IMR-90 (cell line): ENCODE measurements at regions not wholly inside any gene's neighbourhood (a gene's known extent, or its start where the extent isn't known, plus 50 kb on each side); places are given as distances from the start of the nearest gene placed in this dataset.

ENCODE experiments used
- ATAC-seq: fragments of 200-7000 bp; cut with Tn5 transposase; 2 replicates; pipeline ENCODE4 v1.9.1; 2020; ENCODE audit warnings: low read depth, mild to moderate bottlenecking, moderate library complexity
- BruUV-seq: library from RNA; stranded (reverse); fragments of 400-500 nt; replicated peaks from 2 replicates; lab custom pipeline; 2021; lab: Mats Ljungman, UMichigan
- CTCF ChIA-PET: fragments of 300-600 bp; formaldehyde crosslinking; extraction: SDS; loops from one replicate; lab custom pipeline; 2021; ENCODE audit warnings: antibody characterized with exemption; lab: Yijun Ruan, JAX
- POLR2A ChIA-PET: fragments of 300-600 bp; sonication (Branson Sonifier 250); formaldehyde crosslinking; loops from one replicate; lab custom pipeline; 2022; ENCODE audit warnings: antibody characterized with exemption; ENCODE audit not compliant: unreplicated experiment; lab: Charles Lee
- DNase-seq: peaks from one replicate; pipeline ENCODE4 v3.0.0; 2013
- H2AFZ ChIP-seq: replicated peaks from 2 replicates; pipeline ENCODE3; 2013; ENCODE audit warnings: low read length, mild to moderate bottlenecking; ENCODE audit not compliant: poor library complexity
- H2AK5ac ChIP-seq: 2 replicates; pipeline ENCODE4 v1.6.1; 2013; ENCODE audit warnings: low read depth, low read length, inconsistent platforms
- H2AK9ac ChIP-seq: replicated peaks from 2 replicates; pipeline ENCODE3; 2013; ENCODE audit warnings: mild to moderate bottlenecking, low read depth, low read length, moderate library complexity; ENCODE audit not compliant: poor library complexity
- H2BK120ac ChIP-seq: 2 replicates; pipeline ENCODE4 v1.6.1; 2013; ENCODE audit warnings: low read depth, low read length, inconsistent platforms
- H2BK15ac ChIP-seq: 3 replicates; pipeline ENCODE4 v1.6.1; 2013; ENCODE audit warnings: low read depth, low read length, inconsistent platforms
- H2BK20ac ChIP-seq: 2 replicates; pipeline ENCODE4 v1.6.1; 2013; ENCODE audit warnings: low read depth, mild to moderate bottlenecking, inconsistent platforms, low read length, moderate library complexity
- H2BK5ac ChIP-seq: 2 replicates; pipeline ENCODE4 v1.6.1; 2013; ENCODE audit warnings: mild to moderate bottlenecking, low read depth, low read length, inconsistent platforms; ENCODE audit not compliant: poor library complexity, severe bottlenecking
- H3K14ac ChIP-seq: replicated peaks from 2 replicates; pipeline ENCODE4 v1.6.1; 2013; ENCODE audit warnings: low read depth, low read length, inconsistent platforms
- H3K18ac ChIP-seq: 2 replicates; pipeline ENCODE4 v1.6.1; 2013; ENCODE audit warnings: low read depth, low read length, control low read depth
- H3K23ac ChIP-seq: 2 replicates; pipeline ENCODE4 v1.6.1; 2013; ENCODE audit warnings: low read depth, low read length, inconsistent platforms
- H3K27ac ChIP-seq: 2 replicates; pipeline ENCODE4 v1.5.1; 2013; ENCODE audit warnings: mild to moderate bottlenecking, control low read depth, low read length; ENCODE audit not compliant: insufficient read depth
- H3K27me3 ChIP-seq: 2 replicates; pipeline ENCODE4 v1.6.1; 2013; ENCODE audit warnings: low read length; ENCODE audit not compliant: control insufficient read depth, insufficient read depth
- H3K36me3 ChIP-seq: 2 replicates; pipeline ENCODE4 v1.6.1; 2013; ENCODE audit warnings: low read length, mixed read lengths; ENCODE audit not compliant: control insufficient read depth, insufficient read depth
- H3K4ac ChIP-seq: 2 replicates; pipeline ENCODE4 v1.6.1; 2013; ENCODE audit warnings: low read depth, low read length, inconsistent platforms
- H3K4me1 ChIP-seq: 2 replicates; pipeline ENCODE4 v1.6.1; 2013; ENCODE audit warnings: low read length, mixed read lengths; ENCODE audit not compliant: control insufficient read depth, insufficient read depth
- H3K4me2 ChIP-seq: 2 replicates; pipeline ENCODE4 v1.6.1; 2013; ENCODE audit warnings: low read depth, mild to moderate bottlenecking, control low read depth, low read length, moderate library complexity
- H3K4me3 ChIP-seq: 2 replicates; pipeline ENCODE4 v1.5.1; 2013; ENCODE audit warnings: low read depth, mild to moderate bottlenecking, control low read depth, low read length, moderate library complexity; ENCODE audit not compliant: insufficient read depth
- H3K56ac ChIP-seq: 2 replicates; pipeline ENCODE4 v1.6.1; 2013; ENCODE audit warnings: low read length, inconsistent platforms; ENCODE audit not compliant: insufficient read depth; ENCODE audit errors: extremely low read depth
- H3K79me1 ChIP-seq, 2 experiments: 2 replicates each; pipeline ENCODE4 v1.6.1; 2013; ENCODE audit warnings: low read length in 2 of 2, inconsistent platforms in 1 of 2, low read depth in 1 of 2
- H3K9ac ChIP-seq: 2 replicates; pipeline ENCODE4 v1.6.1; 2013; ENCODE audit warnings: low read depth, low read length, control low read depth
- H3K9me1 ChIP-seq: 2 replicates; pipeline ENCODE4 v1.6.1; 2013; ENCODE audit warnings: low read length, inconsistent platforms; ENCODE audit not compliant: insufficient read depth
- H3K9me3 ChIP-seq: 2 replicates; pipeline ENCODE4 v1.6.1; 2013; ENCODE audit warnings: low read length; ENCODE audit not compliant: control insufficient read depth, insufficient read depth
- H4K20me1 ChIP-seq: 2 replicates; pipeline ENCODE4 v1.6.1; 2013; ENCODE audit warnings: low read length, inconsistent platforms; ENCODE audit not compliant: insufficient read depth
- H4K5ac ChIP-seq: 2 replicates; pipeline ENCODE4 v1.6.1; 2013; ENCODE audit warnings: mild to moderate bottlenecking, low read depth, low read length, control low read depth
- H4K8ac ChIP-seq, 2 experiments: 2 replicates each; pipeline ENCODE4 v1.6.1; 2013; ENCODE audit warnings: low read depth in 2 of 2, low read length in 2 of 2, control low read depth in 1 of 2, inconsistent platforms in 1 of 2
- H4K91ac ChIP-seq: 2 replicates; pipeline ENCODE4 v1.6.1; 2013; ENCODE audit warnings: low read depth, low read length, inconsistent platforms; ENCODE audit not compliant: insufficient read depth
- BHLHE40 ChIP-seq: fragments of 150-350 bp; IDR thresholded peaks from 2 replicates; pipeline ENCODE4 v1.6.1; 2016; ENCODE audit warnings: mild to moderate bottlenecking, low read depth, low read length
- CEBPB ChIP-seq: IDR thresholded peaks from 2 replicates; pipeline ENCODE4 v1.6.1; 2012; ENCODE audit warnings: low read depth, low read length, improper control_type of control experiment
- CTCF ChIP-seq: conservative IDR thresholded peaks from 2 replicates; pipeline ENCODE4 v1.5.1; 2012; ENCODE audit warnings: mild to moderate bottlenecking, low read depth, low read length, improper control_type of control experiment
- FOS ChIP-seq: fragments of 150-350 bp; IDR thresholded peaks from 2 replicates; pipeline ENCODE4 v1.6.1; 2016; ENCODE audit warnings: low read depth, low read length
- MAFK ChIP-seq: IDR thresholded peaks from 2 replicates; pipeline ENCODE4 v1.6.1; 2012; ENCODE audit warnings: low read depth, low read length, improper control_type of control experiment
- RAD21 ChIP-seq: IDR thresholded peaks from 2 replicates; pipeline ENCODE4 v1.6.1; 2012; ENCODE audit warnings: low read length, improper control_type of control experiment
- RCOR1 ChIP-seq: IDR thresholded peaks from 2 replicates; pipeline ENCODE4 v1.6.1; 2012; ENCODE audit warnings: mild to moderate bottlenecking, low read length, improper control_type of control experiment; ENCODE audit not compliant: insufficient replicate concordance
- WGBS, 2 experiments: methylation state at CpG; one replicate each; pipeline versions ENCODE4 v1.1.5 to v1.1.7; 2013; ENCODE audit warnings: missing lambda C conversion rate in 2 of 2; ENCODE audit not compliant: insufficient read length in 1 of 2; ENCODE audit errors: extremely low coverage in 2 of 2; 5-methylcytosine and 5-hydroxymethylcytosine counted together
- dilution Hi-C: fragments of 300-500 bp; cut with HindIII; formaldehyde crosslinking; loops from one replicate; pipeline ENCODE4 v1.14.3; 2018; ENCODE audit warnings: low sequenced_read_pairs; ENCODE audit not compliant: unreplicated experiment
- in situ Hi-C: fragments of 300-500 bp; cut with MboI; formaldehyde crosslinking; loops from 3 replicates; pipeline ENCODE4 v1.14.3; 2019; ENCODE audit warnings: low sequenced_read_pairs, inconsistent platforms, mixed read lengths
- intact Hi-C: fragments of 100-400 bp; cut with micrococcal nuclease; formaldehyde crosslinking; loops from 2 replicates; pipeline ENCODE4 v1.10.0; 2022

DNA sequence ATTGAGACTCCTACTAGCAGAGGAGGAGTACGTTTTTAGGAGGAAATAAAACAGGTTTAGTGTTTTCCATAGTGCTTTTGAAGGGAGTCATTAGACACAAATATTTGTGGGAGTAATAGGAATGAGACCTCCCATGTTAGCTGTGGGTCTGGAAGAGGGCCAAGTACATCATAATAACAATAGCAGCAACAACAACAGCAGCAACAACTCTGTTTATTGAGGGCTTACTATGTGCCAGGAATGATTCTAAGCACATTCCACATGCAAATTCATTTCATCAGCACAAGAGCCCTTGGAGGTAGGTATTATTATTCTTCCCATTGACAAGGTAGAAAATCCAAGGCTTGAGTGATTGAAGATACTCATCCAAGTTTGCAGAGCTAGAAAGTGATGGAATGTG lies 384.2 kb upstream of the RPS23 start:
- H3K23ac ChIP-seq: no peak overlapping the region
- no peak overlapping the region for H4K91ac ChIP-seq
- H2BK5ac ChIP-seq: no peak overlapping the region
- no peak overlapping the region for H4K5ac ChIP-seq
- H2BK15ac ChIP-seq: no peak overlapping the region
- no peak overlapping the region for H2AFZ ChIP-seq
- H3K4me2 ChIP-seq: no peak overlapping the region
- no peaks in the 10 kb centered on the region for H4K20me1 ChIP-seq
- no peak for TF ChIP-seq MAFK
- no peak for TF ChIP-seq RAD21
- no peak for TF ChIP-seq RCOR1
- no peak for TF ChIP-seq BHLHE40
- TF ChIP-seq FOS: no peak
- no peak for TF ChIP-seq CTCF
- TF ChIP-seq CEBPB: no peak
- no peak overlapping the region for H2AK5ac ChIP-seq
- no peak overlapping the region for H3K18ac ChIP-seq
- H3K9ac ChIP-seq: no peak overlapping the region
- no peak overlapping the region for H3K27ac ChIP-seq
- no peaks in the 10 kb centered on the region for H3K4me1 ChIP-seq
- no peak overlapping the region for H4K8ac ChIP-seq
- no peak overlapping the region for H3K56ac ChIP-seq
- H3K27me3 ChIP-seq: peaks cover 8% of the 10 kb centered on the region
- no peaks in the 10 kb centered on the region for H3K79me1 ChIP-seq
- no peak overlapping the region for H3K4me3 ChIP-seq
- H3K36me3 ChIP-seq: no peaks in the 10 kb centered on the region
- in situ Hi-C loops (no loop called here), intact Hi-C loops (no loop called here), dilution Hi-C loops (no loop called here)
- no TSS peak for BruUV-seq
- no peak overlapping the region for H2BK120ac ChIP-seq
- H3K14ac ChIP-seq: no peak overlapping the region
- POLR2A ChIA-PET: no interaction called here
- ATAC-seq (no peak), DNase-seq (no peak)
- CTCF ChIA-PET: no interaction called here
- WGBS, 2 experiments: no CpG with 5 or more reads among the region's 1 CpG
- H2AK9ac ChIP-seq: no peak overlapping the region
- no peaks in the 10 kb centered on the region for H3K9me1 ChIP-seq
- no peak overlapping the region for H3K4ac ChIP-seq
- H3K9me3 ChIP-seq: no peaks in the 10 kb centered on the region
- no peak overlapping the region for H2BK20ac ChIP-seq
